Gastroesophageal sphincter (tissue), 3 donors: ENCODE measurements at regions not wholly inside any gene's neighbourhood (a gene's known extent, or its start where the extent isn't known, plus 50 kb on each side); places are given as distances from the start of the nearest gene placed in this dataset.

Experiments
- POLR2A ChIP-seq, 2 donors: fragments of 450-650 bp; IDR thresholded peaks; one replicate each; pipeline ENCODE4 v1.6.1; 2017; ENCODE audit warnings: antibody characterized with exemption in 2 of 2, mild to moderate bottlenecking in 2 of 2, moderate library complexity in 1 of 2
- TF ChIP-seq, protein P1 (sequence below), 4 experiments: fragments of 200-600 bp in 2 of 4; fragments of 450-650 bp in 2 of 4; sonication (generic) in 1 of 4; IDR thresholded peaks; one replicate each; pipeline ENCODE4 v1.5.1; 2017 to 2019; ENCODE audit warnings: antibody characterized with exemption in 4 of 4, mild to moderate bottlenecking in 2 of 4, moderate library complexity in 2 of 4

DNA sequence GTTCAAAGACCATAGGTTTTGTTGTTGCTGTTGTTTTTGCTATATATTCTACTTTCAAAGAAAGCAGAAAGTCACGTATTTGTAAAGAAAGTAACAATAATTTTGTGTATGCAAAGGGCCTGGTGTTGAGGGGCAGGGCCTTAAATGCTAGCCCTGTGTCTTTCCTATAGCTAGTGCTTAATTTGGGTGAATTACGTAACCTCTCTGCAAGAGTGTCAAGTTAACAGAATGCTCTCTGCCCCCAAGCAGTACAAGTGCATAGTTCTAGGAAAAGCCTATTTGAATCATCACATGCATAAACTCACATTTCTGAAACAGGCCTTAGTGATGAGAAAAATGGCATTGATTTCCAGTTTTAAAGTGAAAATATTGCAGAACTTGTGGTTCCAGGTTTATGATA is 663.6 kb downstream of the STIM2 start:
- TF ChIP-seq POLR2A (IDR thresholded peaks at IDR 0.05): no peak
- TF ChIP-seq, protein P1, sequence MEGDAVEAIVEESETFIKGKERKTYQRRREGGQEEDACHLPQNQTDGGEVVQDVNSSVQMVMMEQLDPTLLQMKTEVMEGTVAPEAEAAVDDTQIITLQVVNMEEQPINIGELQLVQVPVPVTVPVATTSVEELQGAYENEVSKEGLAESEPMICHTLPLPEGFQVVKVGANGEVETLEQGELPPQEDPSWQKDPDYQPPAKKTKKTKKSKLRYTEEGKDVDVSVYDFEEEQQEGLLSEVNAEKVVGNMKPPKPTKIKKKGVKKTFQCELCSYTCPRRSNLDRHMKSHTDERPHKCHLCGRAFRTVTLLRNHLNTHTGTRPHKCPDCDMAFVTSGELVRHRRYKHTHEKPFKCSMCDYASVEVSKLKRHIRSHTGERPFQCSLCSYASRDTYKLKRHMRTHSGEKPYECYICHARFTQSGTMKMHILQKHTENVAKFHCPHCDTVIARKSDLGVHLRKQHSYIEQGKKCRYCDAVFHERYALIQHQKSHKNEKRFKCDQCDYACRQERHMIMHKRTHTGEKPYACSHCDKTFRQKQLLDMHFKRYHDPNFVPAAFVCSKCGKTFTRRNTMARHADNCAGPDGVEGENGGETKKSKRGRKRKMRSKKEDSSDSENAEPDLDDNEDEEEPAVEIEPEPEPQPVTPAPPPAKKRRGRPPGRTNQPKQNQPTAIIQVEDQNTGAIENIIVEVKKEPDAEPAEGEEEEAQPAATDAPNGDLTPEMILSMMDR (IDR thresholded peaks at IDR 0.05): no peak
